IMR-90 (cell line): ENCODE measurements at regions not wholly inside any gene's neighbourhood (a gene's known extent, or its start where the extent isn't known, plus 50 kb on each side); places are given as distances from the start of the nearest gene placed in this dataset.
A peak's percentile ranks its signal among the peaks of the same experiment; 100 is the strongest.

ENCODE experiments used
- CEBPB ChIP-seq: IDR thresholded peaks from 2 replicates; pipeline ENCODE4 v1.6.1; 2012; ENCODE audit warnings: low read depth, low read length, improper control_type of control experiment
- POLR2A ChIP-seq: IDR thresholded peaks from 2 replicates; pipeline ENCODE4 v1.6.1; 2012; ENCODE audit warnings: mild to moderate bottlenecking, low read depth, low read length
- RAD21 ChIP-seq: IDR thresholded peaks from 2 replicates; pipeline ENCODE4 v1.6.1; 2012; ENCODE audit warnings: low read length, improper control_type of control experiment
- RCOR1 ChIP-seq: IDR thresholded peaks from 2 replicates; pipeline ENCODE4 v1.6.1; 2012; ENCODE audit warnings: mild to moderate bottlenecking, low read length, improper control_type of control experiment; ENCODE audit not compliant: insufficient replicate concordance
- RFX5 ChIP-seq: IDR thresholded peaks from 2 replicates; pipeline ENCODE4 v1.8.0; 2012; ENCODE audit warnings: low read depth, mild to moderate bottlenecking, low read length, moderate library complexity
- TF ChIP-seq, protein P1 (sequence below): conservative IDR thresholded peaks from 2 replicates; pipeline ENCODE4 v1.5.1; 2012; ENCODE audit warnings: mild to moderate bottlenecking, low read depth, low read length, improper control_type of control experiment

GRCh38 chr7:33764752-33765451 lies 140.4 kb upstream of the BMPER start:
- TF ChIP-seq, protein P1, sequence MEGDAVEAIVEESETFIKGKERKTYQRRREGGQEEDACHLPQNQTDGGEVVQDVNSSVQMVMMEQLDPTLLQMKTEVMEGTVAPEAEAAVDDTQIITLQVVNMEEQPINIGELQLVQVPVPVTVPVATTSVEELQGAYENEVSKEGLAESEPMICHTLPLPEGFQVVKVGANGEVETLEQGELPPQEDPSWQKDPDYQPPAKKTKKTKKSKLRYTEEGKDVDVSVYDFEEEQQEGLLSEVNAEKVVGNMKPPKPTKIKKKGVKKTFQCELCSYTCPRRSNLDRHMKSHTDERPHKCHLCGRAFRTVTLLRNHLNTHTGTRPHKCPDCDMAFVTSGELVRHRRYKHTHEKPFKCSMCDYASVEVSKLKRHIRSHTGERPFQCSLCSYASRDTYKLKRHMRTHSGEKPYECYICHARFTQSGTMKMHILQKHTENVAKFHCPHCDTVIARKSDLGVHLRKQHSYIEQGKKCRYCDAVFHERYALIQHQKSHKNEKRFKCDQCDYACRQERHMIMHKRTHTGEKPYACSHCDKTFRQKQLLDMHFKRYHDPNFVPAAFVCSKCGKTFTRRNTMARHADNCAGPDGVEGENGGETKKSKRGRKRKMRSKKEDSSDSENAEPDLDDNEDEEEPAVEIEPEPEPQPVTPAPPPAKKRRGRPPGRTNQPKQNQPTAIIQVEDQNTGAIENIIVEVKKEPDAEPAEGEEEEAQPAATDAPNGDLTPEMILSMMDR = no peak
- peak; percentile 94 for TF ChIP-seq CEBPB
- TF ChIP-seq RFX5 = no peak
- TF ChIP-seq POLR2A = no peak
- TF ChIP-seq RAD21 = no peak
- TF ChIP-seq RCOR1 = no peak
